GM18909 (cell line): ENCODE measurements at regions not wholly inside any gene's neighbourhood (a gene's known extent, or its start where the extent isn't known, plus 50 kb on each side); places are given as distances from the start of the nearest gene placed in this dataset.

ENCODE experiments used
- ATAC-seq: cut with Tn5 transposase; IDR thresholded peaks from one replicate; pipeline ENCODE4 v1.9.1; 2021; ENCODE audit warnings: mild to moderate bottlenecking; ENCODE audit not compliant: unreplicated experiment, poor library complexity

- ATAC-seq = no peak
These were observed 61.2 kb downstream of the KLF6 start for GRCh38 chr10:3723766-3724165.

GRCh38 chr10:3720228-3721019, 64.6 kb downstream of the KLF6 start:
- no peak for ATAC-seq

DNA sequence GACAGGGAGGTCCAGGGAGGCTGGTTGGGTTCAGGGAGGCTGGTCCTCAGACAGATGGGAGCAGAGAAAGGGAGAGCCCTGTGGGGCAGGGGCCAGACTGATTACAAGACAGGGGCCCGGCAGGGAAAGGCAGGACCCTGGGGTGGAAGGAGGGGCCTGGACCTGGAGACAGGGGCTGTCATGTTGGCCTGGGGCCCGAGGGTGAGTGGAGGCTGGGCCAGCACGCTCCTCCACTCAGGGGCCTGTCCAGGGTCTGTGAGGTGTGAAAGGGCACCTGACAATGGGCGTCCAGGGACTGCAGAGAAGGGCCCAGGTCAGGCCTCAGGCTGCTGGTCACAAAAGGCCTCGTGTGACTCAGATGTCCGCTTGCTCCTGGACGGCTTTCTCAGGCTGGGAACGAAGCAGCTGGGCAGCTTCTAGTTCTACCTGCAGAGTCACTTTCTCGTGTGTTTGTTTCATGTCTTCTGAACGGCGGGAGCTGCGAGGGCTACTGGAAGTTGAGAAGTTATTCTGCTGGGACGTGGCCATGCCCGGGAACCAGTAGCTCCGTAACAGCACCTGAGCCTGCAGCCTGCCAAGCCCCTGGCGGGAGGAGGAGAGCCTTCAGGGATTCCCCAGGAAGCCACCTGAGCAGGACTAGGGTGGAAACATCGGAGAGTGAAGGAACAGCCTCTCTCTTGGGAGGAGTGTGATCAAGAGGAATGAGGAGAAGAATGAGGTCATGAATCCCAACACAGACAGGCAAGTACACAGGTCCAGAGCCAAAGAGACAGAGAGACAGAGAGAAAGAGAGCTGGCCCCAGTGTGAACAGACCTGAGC, 65.8 kb downstream of the KLF6 start:
- ATAC-seq = no peak

GRCh38 chr10:3716093-3716492, 68.9 kb downstream of the KLF6 start:
- ATAC-seq = no peak

DNA sequence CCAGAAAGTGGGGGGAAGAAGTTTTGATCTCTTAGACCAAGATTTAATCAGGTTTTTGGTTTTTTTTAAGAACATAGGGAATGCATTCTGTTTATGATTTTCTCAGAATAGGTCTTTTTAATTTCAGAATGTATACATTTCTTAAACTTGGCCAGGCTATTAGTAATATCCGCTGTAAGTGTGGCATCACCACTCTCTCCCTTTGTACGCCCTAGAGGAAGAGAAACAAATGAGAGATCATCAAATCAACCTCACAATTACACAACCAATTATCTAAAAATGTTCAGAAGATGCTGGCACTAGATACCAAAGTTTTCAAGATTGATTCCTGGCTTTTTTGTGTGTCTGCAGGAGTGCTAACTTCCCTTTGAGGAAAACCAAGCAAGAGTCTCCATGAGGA, 70.0 kb downstream of the KLF6 start:
- ATAC-seq = no peak

GRCh38 chr10:3714531-3714930, 70.5 kb downstream of the KLF6 start:
- no peak for ATAC-seq

DNA sequence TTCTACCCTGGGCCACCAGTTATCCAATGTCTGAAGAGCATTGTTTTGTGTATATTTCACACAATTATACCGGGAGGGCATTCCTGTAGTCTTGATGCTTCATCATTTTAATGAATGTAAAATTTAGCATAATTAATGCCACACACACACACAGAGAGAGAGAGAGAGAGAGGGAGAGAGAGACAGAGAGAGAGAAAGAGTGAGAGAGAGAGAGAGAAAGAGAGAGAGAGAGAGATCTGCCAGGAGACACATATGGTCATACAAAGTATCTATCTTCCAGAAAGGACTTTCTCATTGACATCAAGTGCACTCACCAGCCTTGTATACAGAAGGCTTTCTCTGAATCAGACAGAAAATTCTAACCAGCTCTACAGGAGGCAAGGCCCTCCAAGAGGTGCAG, 72.3 kb downstream of the KLF6 start:
- ATAC-seq = no peak

- no peak for ATAC-seq
These were observed 73.1 kb downstream of the KLF6 start for GRCh38 chr10:3711918-3712317.

DNA sequence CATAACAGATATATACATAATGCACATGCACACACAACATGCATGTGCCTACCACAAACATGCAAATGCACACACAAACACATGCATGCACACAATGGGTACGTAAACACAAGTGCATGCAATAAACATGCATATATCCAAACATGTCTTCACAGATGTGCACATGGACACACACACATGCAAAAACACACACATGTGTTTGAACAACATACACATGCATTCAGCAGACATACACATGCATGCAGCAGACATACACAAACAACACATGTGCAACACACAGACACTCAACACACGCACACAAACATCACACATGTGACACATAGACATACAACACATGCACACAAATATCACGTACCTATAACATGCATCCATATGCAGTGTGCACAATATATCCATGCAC, 74.2 kb downstream of the KLF6 start:
- ATAC-seq = no peak

GRCh38 chr10:3709456-3710060, 75.5 kb downstream of the KLF6 start:
- ATAC-seq = no peak

GRCh38 chr10:3708852-3709251, 76.2 kb downstream of the KLF6 start:
- ATAC-seq = no peak

- no peak for ATAC-seq
These were observed 80.3 kb downstream of the KLF6 start for GRCh38 chr10:3704565-3705325.

DNA sequence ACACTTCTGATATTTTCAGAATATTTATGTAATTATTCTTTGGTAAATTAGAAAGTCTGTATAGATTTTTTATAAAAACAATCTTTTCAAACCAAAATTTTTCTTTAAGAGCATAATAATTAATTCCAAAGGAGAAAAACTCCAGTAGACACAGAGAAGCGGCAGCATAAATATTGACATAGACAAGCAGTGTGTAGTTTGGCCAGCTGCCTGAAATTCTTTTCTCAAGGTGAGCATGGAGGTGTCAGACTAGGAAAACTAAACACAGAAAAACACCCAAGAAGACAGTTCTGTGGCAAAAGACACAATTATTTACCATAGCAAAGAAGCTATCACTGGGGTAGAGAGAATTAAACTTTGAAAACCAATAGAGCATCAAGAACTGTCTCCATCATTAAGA, 82.4 kb downstream of the KLF6 start:
- ATAC-seq = no peak

GRCh38 chr10:3702056-3702546, 82.9 kb downstream of the KLF6 start:
- no peak for ATAC-seq

DNA sequence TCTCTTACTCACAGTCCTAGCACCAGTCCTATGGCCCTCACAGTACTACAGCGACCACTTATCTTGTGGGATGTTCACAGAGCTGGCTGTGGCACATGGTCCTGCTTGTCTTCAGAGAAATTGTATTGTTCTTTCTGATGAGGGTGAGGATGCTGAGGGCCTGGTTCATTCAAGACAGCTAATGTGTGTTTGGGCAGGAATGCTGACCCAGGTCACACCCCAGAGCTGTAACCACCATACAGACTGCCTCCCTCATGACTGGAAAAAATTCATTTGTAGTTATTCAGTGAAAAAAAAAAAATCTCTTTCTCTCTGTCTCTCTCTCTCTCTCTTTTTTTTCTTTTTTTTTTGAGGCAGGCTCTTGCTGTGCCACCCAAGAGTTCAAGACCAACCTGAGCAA, 83.5 kb downstream of the KLF6 start:
- no peak for ATAC-seq

DNA sequence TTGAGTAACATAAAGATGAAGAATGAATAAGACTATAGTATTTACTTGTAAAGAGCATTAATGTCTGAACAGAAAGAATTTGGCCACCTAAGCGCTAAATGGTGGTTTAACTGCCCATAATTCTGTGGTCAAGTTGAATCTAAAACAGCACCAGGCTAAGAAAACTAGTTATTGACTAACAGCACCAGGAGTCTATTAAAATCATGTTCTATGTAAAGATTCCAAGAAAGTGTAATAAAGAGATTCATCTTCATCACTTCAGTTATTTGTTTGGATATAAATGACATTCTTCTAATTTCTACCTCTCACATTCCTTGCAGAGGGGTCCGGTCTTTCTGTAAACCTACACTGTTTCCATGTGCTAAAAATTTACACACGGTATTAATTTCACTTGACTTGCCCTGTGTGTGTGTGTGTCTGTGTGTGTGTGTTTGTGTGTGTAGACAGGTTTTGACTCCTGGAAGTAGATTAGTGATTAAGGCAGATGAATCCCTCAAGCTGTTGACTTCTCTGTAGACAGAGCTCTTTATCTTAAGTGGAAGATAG, 84.4 kb downstream of the KLF6 start:
- ATAC-seq = no peak

- ATAC-seq = no peak
These were observed 85.1 kb downstream of the KLF6 start for GRCh38 chr10:3699916-3700315.

DNA sequence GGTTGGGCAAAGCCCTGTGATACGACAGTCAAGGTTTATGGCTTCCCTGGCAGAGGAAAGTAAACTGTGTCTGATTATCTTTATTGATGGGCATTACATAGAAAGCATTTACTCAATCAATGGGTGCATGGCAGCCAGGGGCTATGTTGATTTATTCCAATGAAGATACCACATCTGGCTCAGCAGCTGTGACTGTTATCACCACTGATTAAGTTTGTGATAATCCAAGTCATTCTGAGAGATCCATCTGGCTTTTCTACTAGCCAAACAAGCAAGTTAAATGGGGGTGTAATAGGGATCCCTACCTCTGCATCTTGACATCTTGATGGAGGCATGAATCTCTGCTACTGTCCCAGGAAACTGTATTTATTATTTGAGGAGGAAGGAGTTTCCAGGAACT, 86.7 kb downstream of the KLF6 start:
- no peak for ATAC-seq

DNA sequence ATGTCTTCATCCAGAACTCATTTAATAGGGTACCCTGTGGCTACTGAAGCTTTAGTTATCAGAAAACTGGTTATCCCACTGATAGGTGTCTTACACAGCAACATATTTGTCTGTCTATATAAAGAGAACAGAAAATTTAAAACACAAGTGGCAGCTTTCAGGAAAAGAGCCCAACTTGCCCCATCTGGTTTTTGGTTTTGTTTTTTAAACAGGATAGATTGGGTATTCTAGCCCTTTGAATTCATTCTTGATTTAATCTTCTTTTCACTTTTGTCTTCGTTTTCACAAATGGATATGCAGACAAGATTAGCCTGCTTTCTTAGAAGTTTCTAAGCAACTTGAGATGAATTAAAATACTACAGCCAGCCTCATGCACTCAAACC, 91.3 kb downstream of the KLF6 start:
- no peak for ATAC-seq

- ATAC-seq = no peak
These were observed 91.8 kb downstream of the KLF6 start for GRCh38 chr10:3693022-3693697.
